ENCODE measurements at regions not wholly inside any gene's neighbourhood (a gene's known extent, or its start where the extent isn't known, plus 50 kb on each side); places are given as distances from the start of the nearest gene placed in this dataset.

DNA sequence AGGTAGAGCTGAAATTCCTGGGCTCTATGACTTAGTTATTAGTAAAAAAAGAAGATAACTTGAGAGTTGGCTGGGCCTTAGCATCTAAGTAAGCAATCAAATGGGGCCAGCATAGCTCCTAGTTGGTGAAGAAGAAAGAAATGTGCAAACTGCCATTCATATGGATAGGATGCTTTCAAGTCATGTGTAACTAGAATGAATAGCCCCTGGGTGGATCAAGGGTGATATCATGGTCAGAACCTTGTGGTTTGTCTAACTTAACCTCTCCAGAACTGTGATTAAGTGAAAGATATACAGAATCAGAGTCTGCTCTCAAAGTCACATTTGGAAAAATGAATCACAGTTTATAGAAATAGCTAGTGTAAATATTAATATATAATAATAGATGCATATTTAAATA is 198.7 kb upstream of the DTNA start:
- TF ChIP-seq, protein P1, sequence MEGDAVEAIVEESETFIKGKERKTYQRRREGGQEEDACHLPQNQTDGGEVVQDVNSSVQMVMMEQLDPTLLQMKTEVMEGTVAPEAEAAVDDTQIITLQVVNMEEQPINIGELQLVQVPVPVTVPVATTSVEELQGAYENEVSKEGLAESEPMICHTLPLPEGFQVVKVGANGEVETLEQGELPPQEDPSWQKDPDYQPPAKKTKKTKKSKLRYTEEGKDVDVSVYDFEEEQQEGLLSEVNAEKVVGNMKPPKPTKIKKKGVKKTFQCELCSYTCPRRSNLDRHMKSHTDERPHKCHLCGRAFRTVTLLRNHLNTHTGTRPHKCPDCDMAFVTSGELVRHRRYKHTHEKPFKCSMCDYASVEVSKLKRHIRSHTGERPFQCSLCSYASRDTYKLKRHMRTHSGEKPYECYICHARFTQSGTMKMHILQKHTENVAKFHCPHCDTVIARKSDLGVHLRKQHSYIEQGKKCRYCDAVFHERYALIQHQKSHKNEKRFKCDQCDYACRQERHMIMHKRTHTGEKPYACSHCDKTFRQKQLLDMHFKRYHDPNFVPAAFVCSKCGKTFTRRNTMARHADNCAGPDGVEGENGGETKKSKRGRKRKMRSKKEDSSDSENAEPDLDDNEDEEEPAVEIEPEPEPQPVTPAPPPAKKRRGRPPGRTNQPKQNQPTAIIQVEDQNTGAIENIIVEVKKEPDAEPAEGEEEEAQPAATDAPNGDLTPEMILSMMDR (IDR thresholded peaks at IDR 0.05; ENCODE audit: low read length) = no peak
- no peak for TF ChIP-seq EZH2 (optimal IDR thresholded peaks at IDR 0.05; ENCODE audit: low read depth, low read length)

Measured in MM.1S (cell line).